ENCODE measurements at regions not wholly inside any gene's neighbourhood (a gene's known extent, or its start where the extent isn't known, plus 50 kb on each side); places are given as distances from the start of the nearest gene placed in this dataset.

DNA sequence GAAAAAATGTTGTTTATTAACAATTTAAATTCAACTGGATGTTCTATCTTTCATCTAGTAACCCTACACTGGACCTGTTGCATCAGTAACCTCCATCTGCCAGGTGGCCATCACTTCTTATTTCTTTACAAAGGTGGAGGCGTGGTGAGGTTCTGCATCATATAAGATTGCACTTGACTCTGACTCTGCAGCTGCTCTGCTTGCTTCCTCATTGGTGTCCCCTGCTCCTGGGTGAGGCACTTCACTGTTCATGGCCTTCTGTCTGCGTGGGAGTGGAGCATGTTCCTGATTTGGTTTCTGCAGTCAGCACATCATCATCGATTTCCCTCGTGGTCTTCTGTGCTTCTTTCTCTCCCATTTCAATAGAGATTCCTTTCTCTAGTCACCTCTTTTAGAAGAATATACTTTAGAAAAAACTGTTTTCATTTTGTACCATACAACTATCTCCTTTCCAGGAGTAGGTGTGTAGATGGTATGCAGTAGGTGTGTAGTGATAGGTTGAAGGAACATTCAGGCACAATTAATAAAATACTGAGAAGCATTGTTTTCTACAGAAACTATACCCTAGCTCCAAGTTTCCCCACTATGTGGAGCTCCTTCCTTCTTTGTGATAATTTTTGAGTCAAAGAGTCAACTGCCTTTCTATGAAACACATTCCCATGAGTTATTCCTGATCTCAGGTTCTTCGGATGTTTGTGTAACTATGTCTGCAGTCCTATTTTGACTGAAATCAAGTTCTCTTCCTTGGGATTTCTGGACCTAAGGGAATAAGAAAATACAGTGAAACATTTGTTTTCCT is 231.7 kb upstream of the CNTNAP2 start:
- no peak for TF ChIP-seq EP300 (IDR thresholded peaks at IDR 0.05)
- TF ChIP-seq, protein P1, sequence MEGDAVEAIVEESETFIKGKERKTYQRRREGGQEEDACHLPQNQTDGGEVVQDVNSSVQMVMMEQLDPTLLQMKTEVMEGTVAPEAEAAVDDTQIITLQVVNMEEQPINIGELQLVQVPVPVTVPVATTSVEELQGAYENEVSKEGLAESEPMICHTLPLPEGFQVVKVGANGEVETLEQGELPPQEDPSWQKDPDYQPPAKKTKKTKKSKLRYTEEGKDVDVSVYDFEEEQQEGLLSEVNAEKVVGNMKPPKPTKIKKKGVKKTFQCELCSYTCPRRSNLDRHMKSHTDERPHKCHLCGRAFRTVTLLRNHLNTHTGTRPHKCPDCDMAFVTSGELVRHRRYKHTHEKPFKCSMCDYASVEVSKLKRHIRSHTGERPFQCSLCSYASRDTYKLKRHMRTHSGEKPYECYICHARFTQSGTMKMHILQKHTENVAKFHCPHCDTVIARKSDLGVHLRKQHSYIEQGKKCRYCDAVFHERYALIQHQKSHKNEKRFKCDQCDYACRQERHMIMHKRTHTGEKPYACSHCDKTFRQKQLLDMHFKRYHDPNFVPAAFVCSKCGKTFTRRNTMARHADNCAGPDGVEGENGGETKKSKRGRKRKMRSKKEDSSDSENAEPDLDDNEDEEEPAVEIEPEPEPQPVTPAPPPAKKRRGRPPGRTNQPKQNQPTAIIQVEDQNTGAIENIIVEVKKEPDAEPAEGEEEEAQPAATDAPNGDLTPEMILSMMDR (IDR thresholded peaks at IDR 0.05), result no peak
- TF ChIP-seq POLR2A (IDR thresholded peaks at IDR 0.05), result no peak
- TF ChIP-seq POLR2AphosphoS5 (IDR thresholded peaks at IDR 0.05), result no peak
- DNase-seq, result no peak
- 78 to 85% methylated on average over 5 of the region's 5 CpGs for whole genome bisulfite sequencing, 2 donors
- H3K4me3 ChIP-seq, result no peak overlapping the region
- H3K9me3 ChIP-seq, result no peaks in the 10 kb centered on the region
- H3K36me3 ChIP-seq, result no peaks in the 10 kb centered on the region
- no peaks in the 10 kb centered on the region for H3K4me1 ChIP-seq
- no peak overlapping the region for H3K27ac ChIP-seq
- no peaks in the 10 kb centered on the region for H3K27me3 ChIP-seq
- intact Hi-C loops (cut with DNase I), result no loop called here

- H3K4me3 ChIP-seq, result no peak overlapping the region
- no peaks in the 10 kb centered on the region for H3K27me3 ChIP-seq
- H3K9me3 ChIP-seq, result no peaks in the 10 kb centered on the region
- TF ChIP-seq, protein P1 (IDR thresholded peaks at IDR 0.05), result no peak
- TF ChIP-seq EP300 (IDR thresholded peaks at IDR 0.05) (no peak), POLR2A (IDR thresholded peaks at IDR 0.05) (no peak), POLR2AphosphoS5 (IDR thresholded peaks at IDR 0.05) (no peak)
- H3K4me1 ChIP-seq, result no peaks in the 10 kb centered on the region
- WGBS, 2 donors, result 72 to 83% methylated on average over 1 of the region's 1 CpG
- intact Hi-C loops (cut with DNase I), result no loop called here
- DNase-seq, result no peak
- no peak overlapping the region for H3K27ac ChIP-seq
- no peaks in the 10 kb centered on the region for H3K36me3 ChIP-seq
These were observed 240.2 kb upstream of the CNTNAP2 start for GRCh38 chr7:145876376-145876775.

- Histone ChIP-seq H3K27ac (no peak overlapping the region), H3K9me3 (no peaks in the 10 kb centered on the region), H3K4me1 (no peaks in the 10 kb centered on the region), H3K27me3 (no peaks in the 10 kb centered on the region), H3K4me3 (no peak overlapping the region), H3K36me3 (no peaks in the 10 kb centered on the region)
- intact Hi-C loops (cut with DNase I), result no loop called here
- TF ChIP-seq POLR2AphosphoS5 (IDR thresholded peaks at IDR 0.05) (no peak), POLR2A (IDR thresholded peaks at IDR 0.05) (no peak), EP300 (IDR thresholded peaks at IDR 0.05) (no peak)
- TF ChIP-seq, protein P1 (IDR thresholded peaks at IDR 0.05), result no peak
- no peak for DNase-seq
These were observed 241.3 kb upstream of the CNTNAP2 start for GRCh38 chr7:145875267-145875666.

- DNase-seq, result no peak
- H3K4me3 ChIP-seq, result no peak overlapping the region
- H3K27ac ChIP-seq, result no peak overlapping the region
- peaks cover 0 to 7% (median 2%) of the 10 kb centered on the region in 4 donors for H3K9me3 ChIP-seq
- no peak for TF ChIP-seq POLR2AphosphoS5 (IDR thresholded peaks at IDR 0.05)
- TF ChIP-seq, protein P1 (IDR thresholded peaks at IDR 0.05), result no peak
- no peak for TF ChIP-seq EP300 (IDR thresholded peaks at IDR 0.05)
- TF ChIP-seq POLR2A (IDR thresholded peaks at IDR 0.05), result no peak
- no peaks in the 10 kb centered on the region for H3K4me1 ChIP-seq
- H3K36me3 ChIP-seq, result no peaks in the 10 kb centered on the region
- no peaks in the 10 kb centered on the region for H3K27me3 ChIP-seq
- intact Hi-C loops (cut with DNase I), result no loop called here
- WGBS, 2 donors, result 85 to 86% methylated on average over 2 of the region's 2 CpGs
These were observed 247.7 kb upstream of the CNTNAP2 start for GRCh38 chr7:145868935-145869334.

- Histone ChIP-seq H3K9me3 (peaks cover 0 to 9% (median under 1%) of the 10 kb centered on the region in 4 donors), H3K27ac (no peak overlapping the region), H3K27me3 (no peaks in the 10 kb centered on the region), H3K4me1 (no peaks in the 10 kb centered on the region), H3K36me3 (no peaks in the 10 kb centered on the region), H3K4me3 (no peak overlapping the region)
- 75 to 83% methylated on average over 5 of the region's 5 CpGs for WGBS, 2 donors
- TF ChIP-seq EP300 (IDR thresholded peaks at IDR 0.05) (no peak), POLR2A (IDR thresholded peaks at IDR 0.05) (no peak), POLR2AphosphoS5 (IDR thresholded peaks at IDR 0.05) (no peak)
- TF ChIP-seq, protein P1 (IDR thresholded peaks at IDR 0.05), result no peak
- no peak for DNase-seq
- intact Hi-C loops (cut with DNase I), result no loop called here
These were observed 254.4 kb upstream of the CNTNAP2 start for GRCh38 chr7:145862212-145862611.

Measured in sigmoid colon (tissue), 6 donors.